ENCODE measurements at regions not wholly inside any gene's neighbourhood (a gene's known extent, or its start where the extent isn't known, plus 50 kb on each side); places are given as distances from the start of the nearest gene placed in this dataset.

GRCh38 chr11:123378096-123378495, 52.0 kb upstream of the GRAMD1B start:
- no peak for DNase-seq

- no peak for DNase-seq
Observed at GRCh38 chr11:123377355-123377754, 52.7 kb upstream of the GRAMD1B start.

- DNase-seq, result no peak
Observed at GRCh38 chr11:123375832-123376231, 54.2 kb upstream of the GRAMD1B start.

- no peak for DNase-seq
Observed at GRCh38 chr11:123374622-123374968, 55.5 kb upstream of the GRAMD1B start.

GRCh38 chr11:123373754-123374621, 56.1 kb upstream of the GRAMD1B start:
- DNase-seq, result no peak

GRCh38 chr11:123371506-123372297, 58.4 kb upstream of the GRAMD1B start:
- DNase-seq, result no peak

GRCh38 chr11:123366924-123367323, 63.1 kb upstream of the GRAMD1B start:
- no peak for DNase-seq

- no peak for DNase-seq
Observed at GRCh38 chr11:123365955-123366354, 64.1 kb upstream of the GRAMD1B start.

GRCh38 chr11:123364080-123364479, 66.0 kb upstream of the GRAMD1B start:
- DNase-seq, result no peak

GRCh38 chr11:123363556-123363955, 66.5 kb upstream of the GRAMD1B start:
- DNase-seq, result no peak

GRCh38 chr11:123362941-123363340, 67.1 kb upstream of the GRAMD1B start:
- DNase-seq, result no peak

GRCh38 chr11:123362186-123362585, 67.9 kb upstream of the GRAMD1B start:
- no peak for DNase-seq

- no peak for DNase-seq
Observed at GRCh38 chr11:123361110-123361509, 69.0 kb upstream of the GRAMD1B start.

GRCh38 chr11:123360267-123360936, 69.7 kb upstream of the GRAMD1B start:
- DNase-seq, result no peak

GRCh38 chr11:123357990-123358827, 71.9 kb upstream of the GRAMD1B start:
- peak; percentile 25 for DNase-seq

GRCh38 chr11:123357353-123357989, 72.6 kb upstream of the GRAMD1B start:
- DNase-seq, result no peak

- DNase-seq, result no peak
Observed at GRCh38 chr11:123356539-123356938, 73.5 kb upstream of the GRAMD1B start.

- no peak for DNase-seq
Observed at GRCh38 chr11:123354371-123354975, 75.6 kb upstream of the GRAMD1B start.

GRCh38 chr11:123351375-123351774, 78.7 kb upstream of the GRAMD1B start:
- peak; percentile 25 for DNase-seq

GRCh38 chr11:123349382-123349781, 80.7 kb upstream of the GRAMD1B start:
- no peak for DNase-seq
